DOHH2 (cell line): ENCODE measurements at regions not wholly inside any gene's neighbourhood (a gene's known extent, or its start where the extent isn't known, plus 50 kb on each side); places are given as distances from the start of the nearest gene placed in this dataset.
"Not testable (repeated sequence)": the region's sequence is repeated elsewhere in the genome, so short reads cannot be mapped to it uniquely, and the experiment has no call there.

Source experiments
- H3F3A ChIP-seq: fragments of 200-600 bp; sonication (generic), shearing (Covaris generic); 2 replicates; pipeline ENCODE4 v1.6.0; 2016; ENCODE audit warnings: antibody characterized with exemption, mild to moderate bottlenecking; ENCODE audit not compliant: control insufficient read depth, insufficient read depth
- H3K27ac ChIP-seq: fragments of 200-600 bp; sonication (generic); 2 replicates; pipeline ENCODE4 v1.5.1; 2014; ENCODE audit warnings: low read depth, mild to moderate bottlenecking, low read length, moderate library complexity
- H3K27me3 ChIP-seq: fragments of 200-600 bp; sonication (generic); 2 replicates; pipeline ENCODE4 v1.6.1; 2014; ENCODE audit warnings: mild to moderate bottlenecking, low read length, mixed read lengths; ENCODE audit not compliant: control insufficient read depth
- H3K36me3 ChIP-seq: fragments of 200-600 bp; sonication (generic); 2 replicates; pipeline ENCODE4 v1.6.1; 2014; ENCODE audit warnings: mild to moderate bottlenecking, low read length, moderate library complexity, mixed read lengths; ENCODE audit not compliant: control insufficient read depth
- H3K4me1 ChIP-seq: fragments of 200-600 bp; sonication (generic); 2 replicates; pipeline ENCODE4 v1.6.1; 2014; ENCODE audit warnings: mild to moderate bottlenecking, low read length, mixed read lengths; ENCODE audit not compliant: control insufficient read depth
- H3K4me2 ChIP-seq: fragments of 200-600 bp; sonication (generic); 2 replicates; pipeline ENCODE4 v1.6.0; 2014; ENCODE audit warnings: mild to moderate bottlenecking, low read length, moderate library complexity
- H3K4me3 ChIP-seq: fragments of 200-600 bp; sonication (generic); 2 replicates; pipeline ENCODE4 v1.5.1; 2014; ENCODE audit warnings: mild to moderate bottlenecking, low read length, mixed read lengths
- H3K79me2 ChIP-seq: fragments of 200-600 bp; sonication (generic); 2 replicates; pipeline ENCODE4 v1.6.1; 2014; ENCODE audit warnings: mild to moderate bottlenecking, low read length, mixed read lengths; ENCODE audit not compliant: control insufficient read depth
- H3K9me2 ChIP-seq: fragments of 200-600 bp; sonication (generic); replicated peaks from 2 replicates; pipeline ENCODE4 v1.6.1; 2014; ENCODE audit warnings: mild to moderate bottlenecking, low read length, mixed read lengths; ENCODE audit not compliant: control insufficient read depth
- H3K9me3 ChIP-seq: fragments of 200-600 bp; sonication (generic); 2 replicates; pipeline ENCODE4 v1.6.1; 2014; ENCODE audit warnings: antibody characterized with exemption, low read length, mixed read lengths; ENCODE audit not compliant: control insufficient read depth, insufficient read depth
- H4K20me1 ChIP-seq: fragments of 200-600 bp; sonication (generic); 2 replicates; pipeline ENCODE4 v1.6.0; 2014; ENCODE audit warnings: low read depth, mild to moderate bottlenecking, antibody characterized with exemption, low read length, moderate library complexity; ENCODE audit not compliant: control insufficient read depth, insufficient read depth
- CTCF ChIP-seq: fragments of 200-600 bp; sonication (generic); IDR thresholded peaks from one replicate; pipeline ENCODE4 v1.5.1; 2014; ENCODE audit warnings: antibody characterized with exemption, mild to moderate bottlenecking, low read depth, low read length; ENCODE audit not compliant: poor library complexity, severe bottlenecking
- EZH2phosphoT487 ChIP-seq: fragments of 200-600 bp; sonication (generic); IDR thresholded peaks from 2 replicates; pipeline ENCODE4 v1.6.1; 2017; ENCODE audit warnings: borderline replicate concordance, mild to moderate bottlenecking, antibody characterized with exemption, low read length, moderate library complexity, mixed read lengths

DNA sequence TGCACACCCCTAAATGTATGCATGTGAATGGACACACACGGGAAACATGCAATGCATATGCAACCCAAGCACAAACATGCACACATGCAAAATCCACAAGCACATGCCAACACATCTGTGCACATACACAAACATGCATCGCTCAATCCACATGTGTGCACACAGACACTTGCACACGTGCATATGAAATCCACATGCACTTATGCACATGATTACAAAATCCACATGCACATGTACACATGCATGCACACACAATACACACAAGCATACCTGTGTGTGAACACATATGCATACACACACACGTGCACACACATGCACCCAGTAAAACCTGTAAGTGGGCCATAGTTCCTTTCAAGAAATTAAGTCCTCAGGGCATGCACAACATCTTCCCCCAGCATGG is 256.8 kb upstream of the USP9Y start:
- no peaks in the 10 kb centered on the region for H3K27me3 ChIP-seq
- no peaks in the 10 kb centered on the region for H3F3A ChIP-seq
- no peak overlapping the region for H3K4me2 ChIP-seq
- no peak overlapping the region for H3K4me3 ChIP-seq
- no peaks in the 10 kb centered on the region for H3K9me3 ChIP-seq
- H3K9me2 ChIP-seq, result no peaks in the 10 kb centered on the region
- TF ChIP-seq EZH2phosphoT487, result no peak
- TF ChIP-seq CTCF, result no peak
- no peak overlapping the region for H3K27ac ChIP-seq
- H3K79me2 ChIP-seq, result no peaks in the 10 kb centered on the region
- H3K36me3 ChIP-seq, result no peaks in the 10 kb centered on the region
- no peaks in the 10 kb centered on the region for H3K4me1 ChIP-seq
- H4K20me1 ChIP-seq, result no peaks in the 10 kb centered on the region

GRCh38 chrY:12446486-12447265 is 254.4 kb upstream of the USP9Y start:
- not testable (repeated sequence) for H3K27ac ChIP-seq, H3K79me2 ChIP-seq, H3K27me3 ChIP-seq, H4K20me1 ChIP-seq, H3K9me3 ChIP-seq, H3K4me3 ChIP-seq, H3K9me2 ChIP-seq, H3F3A ChIP-seq, H3K4me1 ChIP-seq, H3K4me2 ChIP-seq, H3K36me3 ChIP-seq

DNA sequence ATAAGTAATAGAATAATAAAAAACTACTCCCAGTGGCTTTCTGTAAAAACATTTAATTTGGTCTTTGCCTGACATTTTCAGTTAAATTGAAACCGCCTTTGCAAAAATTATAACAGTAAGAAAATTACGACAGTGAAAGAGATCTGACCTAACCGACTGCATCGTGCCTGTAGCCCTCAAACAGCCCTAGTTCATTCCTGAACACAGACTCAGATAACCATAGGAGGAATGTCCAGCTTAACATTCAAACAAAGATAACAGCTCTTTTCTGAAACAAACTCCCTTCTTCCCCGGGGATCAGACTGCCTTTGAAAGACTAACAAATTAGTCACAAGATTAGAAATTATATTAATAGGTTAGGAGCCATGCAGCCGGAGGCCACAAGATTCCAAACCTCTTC is 252.5 kb upstream of the USP9Y start:
- H3K36me3 ChIP-seq, H3K9me2 ChIP-seq, H4K20me1 ChIP-seq, H3K27me3 ChIP-seq, H3K4me3 ChIP-seq, H3K9me3 ChIP-seq, H3K4me1 ChIP-seq, H3F3A ChIP-seq, H3K79me2 ChIP-seq, H3K27ac ChIP-seq, H3K4me2 ChIP-seq: not testable (repeated sequence)

DNA sequence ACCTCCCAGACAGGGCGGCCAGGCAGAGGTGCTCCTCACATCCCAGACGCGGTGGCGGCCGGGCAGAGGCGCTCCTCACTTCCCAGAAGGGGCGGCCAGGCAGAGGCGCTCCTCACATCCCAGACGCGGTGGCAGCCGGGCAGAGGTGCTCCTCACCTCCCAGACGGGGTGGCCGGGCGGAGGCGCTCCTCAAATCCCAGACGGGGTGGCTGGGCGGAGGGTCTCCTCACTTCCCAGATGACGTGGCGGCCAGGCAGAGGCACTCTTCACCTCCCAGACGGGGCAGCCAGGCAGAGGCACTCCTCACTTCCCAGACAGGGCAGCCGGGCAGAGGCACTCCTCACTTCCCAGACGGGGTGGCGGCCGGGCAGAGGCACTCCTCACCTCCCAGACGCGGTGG is 247.7 kb upstream of the USP9Y start:
- not testable (repeated sequence) for H3K27me3 ChIP-seq, H3K9me2 ChIP-seq, H3F3A ChIP-seq, H3K9me3 ChIP-seq, H3K4me1 ChIP-seq, H3K79me2 ChIP-seq, H3K4me3 ChIP-seq, H3K36me3 ChIP-seq, H3K4me2 ChIP-seq, H3K27ac ChIP-seq, H4K20me1 ChIP-seq

- TF ChIP-seq CTCF, result no peak
- TF ChIP-seq EZH2phosphoT487, result no peak
- H3K36me3 ChIP-seq, result no peaks in the 10 kb centered on the region
- H3K4me1 ChIP-seq, result no peaks in the 10 kb centered on the region
- no peak overlapping the region for H3K27ac ChIP-seq
- no peaks in the 10 kb centered on the region for H4K20me1 ChIP-seq
- no peaks in the 10 kb centered on the region for H3K9me2 ChIP-seq
- H3K4me3 ChIP-seq, result no peak overlapping the region
- no peaks in the 10 kb centered on the region for H3K27me3 ChIP-seq
- no peaks in the 10 kb centered on the region for H3K9me3 ChIP-seq
- no peak overlapping the region for H3K4me2 ChIP-seq
- no peaks in the 10 kb centered on the region for H3K79me2 ChIP-seq
- H3F3A ChIP-seq, result no peaks in the 10 kb centered on the region
Measured at GRCh38 chrY:12459965-12460364, 241.1 kb upstream of the USP9Y start.
